ENCODE measurements at regions not wholly inside any gene's neighbourhood (a gene's known extent, or its start where the extent isn't known, plus 50 kb on each side); places are given as distances from the start of the nearest gene placed in this dataset.

- no peak for TF ChIP-seq CTCF (IDR thresholded peaks at IDR 0.05; ENCODE audit: control extremely low read depth, extremely low read depth, low read depth, missing control alignments)
- CTCF ChIA-PET = interaction anchor here (0.7 to 8.1 kb wide), 10 partner anchors 8 to 609 kb away, joined by 3 to 169 read pairs (median 48); no protein-coding TSS in a partner anchor
- no peak for DNase-seq (ENCODE audit: extremely low spot score)
- POLR2A ChIA-PET = no interaction called here
These were observed 191.0 kb downstream of the KATNAL1 start for GRCh38 chr13:30116379-30116778.

GRCh38 chr13:30115257-30115600, 192.1 kb downstream of the KATNAL1 start:
- POLR2A ChIA-PET = interaction anchor here (0.5 kb wide), 1 partner anchor 78 kb away, joined by 3 read pairs; no protein-coding TSS in a partner anchor
- no peak for TF ChIP-seq CTCF (IDR thresholded peaks at IDR 0.05; ENCODE audit: control extremely low read depth, extremely low read depth, low read depth, missing control alignments)
- CTCF ChIA-PET = interaction anchor here (0.6 to 8.1 kb wide), 44 partner anchors 9 to 689 kb away, joined by 3 to 169 read pairs (median 4); partner anchors contain the start of genes SLC7A1 and UBL3
- DNase-seq (ENCODE audit: extremely low spot score) = no peak

GRCh38 chr13:30114571-30115256, 192.6 kb downstream of the KATNAL1 start:
- DNase-seq (ENCODE audit: extremely low spot score) = peak; percentile 90
- ChIA-PET CTCF (interaction anchor here (0.6 to 8.1 kb wide), 46 partner anchors 10 to 689 kb away, joined by 3 to 169 read pairs (median 4); partner anchors contain the start of genes SLC7A1 and UBL3), POLR2A (interaction anchor here (0.5 kb wide), 1 partner anchor 78 kb away, joined by 3 read pairs; no protein-coding TSS in a partner anchor)
- peak; percentile 82 for TF ChIP-seq CTCF (IDR thresholded peaks at IDR 0.05; ENCODE audit: control extremely low read depth, extremely low read depth, low read depth, missing control alignments)

GRCh38 chr13:30113983-30114570, 193.3 kb downstream of the KATNAL1 start:
- TF ChIP-seq CTCF (IDR thresholded peaks at IDR 0.05; ENCODE audit: control extremely low read depth, extremely low read depth, low read depth, missing control alignments) = no peak
- no peak for DNase-seq (ENCODE audit: extremely low spot score)
- ChIA-PET CTCF (interaction anchor here (0.8 to 8.1 kb wide), 37 partner anchors 10 to 659 kb away, joined by 3 to 169 read pairs (median 4); partner anchors contain the start of gene UBL3), POLR2A (interaction anchor here (0.6 kb wide), 1 partner anchor 10 kb away, joined by 4 read pairs; no protein-coding TSS in a partner anchor)

- ChIA-PET CTCF (interaction anchor here (1.0 to 8.1 kb wide), 25 partner anchors 11 to 641 kb away, joined by 3 to 169 read pairs (median 5); no protein-coding TSS in a partner anchor), POLR2A (interaction anchor here (0.6 kb wide), 1 partner anchor 10 kb away, joined by 4 read pairs; no protein-coding TSS in a partner anchor)
- no peak for TF ChIP-seq CTCF (IDR thresholded peaks at IDR 0.05; ENCODE audit: control extremely low read depth, extremely low read depth, low read depth, missing control alignments)
- no peak for DNase-seq (ENCODE audit: extremely low spot score)
These were observed 193.8 kb downstream of the KATNAL1 start for GRCh38 chr13:30113551-30113950.

GRCh38 chr13:30112602-30113435, 194.5 kb downstream of the KATNAL1 start:
- ChIA-PET POLR2A (no interaction called here), CTCF (interaction anchor here (0.7 to 8.1 kb wide), 47 partner anchors 11 to 744 kb away, joined by 3 to 169 read pairs (median 4); partner anchors contain the start of genes SLC7A1 and UBL3)
- DNase-seq (ENCODE audit: extremely low spot score) = peak; percentile 78
- peak; percentile 92 for TF ChIP-seq CTCF (IDR thresholded peaks at IDR 0.05; ENCODE audit: control extremely low read depth, extremely low read depth, low read depth, missing control alignments)
